A673 (cell line): ENCODE measurements at regions not wholly inside any gene's neighbourhood (a gene's known extent, or its start where the extent isn't known, plus 50 kb on each side); places are given as distances from the start of the nearest gene placed in this dataset.
A peak's percentile ranks its signal among the peaks of the same experiment; 100 is the strongest.

Experiments used
- BruUV-seq: library from RNA; stranded (reverse); fragments of 400-500 nt; replicated peaks from 2 replicates; lab custom pipeline; 2021; lab: Mats Ljungman, UMichigan
- CTCF ChIA-PET: fragments of 300-600 bp; sonication (Branson Sonifier 250); formaldehyde crosslinking; loops from one replicate; lab custom pipeline; 2022; ENCODE audit warnings: antibody characterized with exemption; lab: Charles Lee
- POLR2A ChIA-PET: fragments of 300-600 bp; sonication (Branson Sonifier 250); formaldehyde crosslinking; loops from one replicate; lab custom pipeline; 2022; ENCODE audit warnings: antibody characterized with exemption; ENCODE audit not compliant: low non-redundant PET; lab: Charles Lee
- DNase-seq: peaks from one replicate; pipeline ENCODE4 v3.0.0-alpha.2; 2015; ENCODE audit warnings: low spot score
- H3K27ac ChIP-seq: fragments of 200-600 bp; sonication (generic); 2 replicates; pipeline ENCODE4 v1.5.1; 2016; ENCODE audit warnings: mixed run types, low read depth, mild to moderate bottlenecking, mixed read lengths, antibody characterized with exemption, low read length; ENCODE audit not compliant: poor library complexity, severe bottlenecking
- H3K27me3 ChIP-seq: fragments of 200-600 bp; sonication (generic); replicated peaks from 2 replicates; pipeline ENCODE4 v1.6.1; 2017; ENCODE audit warnings: mixed run types, low read depth, mild to moderate bottlenecking, mixed read lengths, antibody characterized with exemption, low read length; ENCODE audit not compliant: insufficient read depth, poor library complexity
- H3K36me3 ChIP-seq: fragments of 200-600 bp; sonication (generic); 2 replicates; pipeline ENCODE4 v1.6.1; 2016; ENCODE audit warnings: mixed run types, mild to moderate bottlenecking, mixed read lengths, antibody characterized with exemption, low read length; ENCODE audit not compliant: insufficient read depth, poor library complexity, severe bottlenecking
- H3K4me1 ChIP-seq: fragments of 200-600 bp; sonication (generic); 2 replicates; pipeline ENCODE4 v1.6.1; 2017; ENCODE audit warnings: mixed run types, mild to moderate bottlenecking, mixed read lengths, antibody characterized with exemption, low read length; ENCODE audit not compliant: insufficient read depth, poor library complexity, severe bottlenecking
- H3K4me3 ChIP-seq: fragments of 200-600 bp; sonication (generic); 2 replicates; pipeline ENCODE4 v1.5.1; 2016; ENCODE audit warnings: low read depth, mixed run types, mild to moderate bottlenecking, mixed read lengths, low read length; ENCODE audit not compliant: poor library complexity, severe bottlenecking
- H3K9me3 ChIP-seq: fragments of 200-600 bp; sonication (generic); 2 replicates; pipeline ENCODE4 v1.6.1; 2016; ENCODE audit warnings: mixed run types, low read depth, mild to moderate bottlenecking, mixed read lengths, antibody characterized with exemption, low read length; ENCODE audit not compliant: poor library complexity, severe bottlenecking
- EZH2 ChIP-seq: fragments of 200-600 bp; sonication (generic); IDR thresholded peaks from 2 replicates; pipeline ENCODE4 v1.6.1; 2017; ENCODE audit warnings: borderline replicate concordance, low read depth, mild to moderate bottlenecking, mixed read lengths, antibody characterized with exemption, low read length; ENCODE audit not compliant: poor library complexity, severe bottlenecking
- intact Hi-C: fragments of 100-400 bp; cut with micrococcal nuclease; formaldehyde crosslinking; loops from one replicate; pipeline ENCODE4 v1.10.0; 2022; ENCODE audit not compliant: unreplicated experiment
- TF ChIP-seq, protein P1 (sequence below): fragments of 300-800, 200-600 bp; sonication (generic); conservative IDR thresholded peaks from 2 replicates; pipeline ENCODE4 v1.5.1; 2017; ENCODE audit warnings: low read depth, mild to moderate bottlenecking, antibody characterized with exemption, low read length, moderate library complexity, mixed read lengths

- no TSS peak for BruUV-seq
- no peaks in the 10 kb centered on the region for H3K36me3 ChIP-seq
- no peak overlapping the region for H3K4me3 ChIP-seq
- peaks cover 8% of the 10 kb centered on the region for H3K4me1 ChIP-seq
- ChIA-PET CTCF (no interaction called here), POLR2A (no interaction called here)
- intact Hi-C loops, result no loop called here
- no peaks in the 10 kb centered on the region for H3K27me3 ChIP-seq
- no peak for DNase-seq
- no peak overlapping the region for H3K27ac ChIP-seq
- TF ChIP-seq, protein P1, sequence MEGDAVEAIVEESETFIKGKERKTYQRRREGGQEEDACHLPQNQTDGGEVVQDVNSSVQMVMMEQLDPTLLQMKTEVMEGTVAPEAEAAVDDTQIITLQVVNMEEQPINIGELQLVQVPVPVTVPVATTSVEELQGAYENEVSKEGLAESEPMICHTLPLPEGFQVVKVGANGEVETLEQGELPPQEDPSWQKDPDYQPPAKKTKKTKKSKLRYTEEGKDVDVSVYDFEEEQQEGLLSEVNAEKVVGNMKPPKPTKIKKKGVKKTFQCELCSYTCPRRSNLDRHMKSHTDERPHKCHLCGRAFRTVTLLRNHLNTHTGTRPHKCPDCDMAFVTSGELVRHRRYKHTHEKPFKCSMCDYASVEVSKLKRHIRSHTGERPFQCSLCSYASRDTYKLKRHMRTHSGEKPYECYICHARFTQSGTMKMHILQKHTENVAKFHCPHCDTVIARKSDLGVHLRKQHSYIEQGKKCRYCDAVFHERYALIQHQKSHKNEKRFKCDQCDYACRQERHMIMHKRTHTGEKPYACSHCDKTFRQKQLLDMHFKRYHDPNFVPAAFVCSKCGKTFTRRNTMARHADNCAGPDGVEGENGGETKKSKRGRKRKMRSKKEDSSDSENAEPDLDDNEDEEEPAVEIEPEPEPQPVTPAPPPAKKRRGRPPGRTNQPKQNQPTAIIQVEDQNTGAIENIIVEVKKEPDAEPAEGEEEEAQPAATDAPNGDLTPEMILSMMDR, result no peak
- TF ChIP-seq EZH2, result no peak
- no peaks in the 10 kb centered on the region for H3K9me3 ChIP-seq
These were observed 94.4 kb upstream of the NEBL start for GRCh38 chr10:20991526-20991925.

GRCh38 chr10:20990604-20991003 lies 93.5 kb upstream of the NEBL start:
- no peak overlapping the region for H3K27ac ChIP-seq
- H3K4me1 ChIP-seq, result peaks cover 8% of the 10 kb centered on the region
- intact Hi-C loops, result no loop called here
- no peaks in the 10 kb centered on the region for H3K36me3 ChIP-seq
- no peak overlapping the region for H3K4me3 ChIP-seq
- peak; percentile 68 for DNase-seq
- BruUV-seq, result no TSS peak
- CTCF ChIA-PET, result no interaction called here
- POLR2A ChIA-PET, result no interaction called here
- no peaks in the 10 kb centered on the region for H3K27me3 ChIP-seq
- no peak for TF ChIP-seq EZH2
- TF ChIP-seq, protein P1, result no peak
- H3K9me3 ChIP-seq, result no peaks in the 10 kb centered on the region

GRCh38 chr10:20988357-20988983 lies 91.4 kb upstream of the NEBL start:
- H3K27ac ChIP-seq, result no peak overlapping the region
- CTCF ChIA-PET, result no interaction called here
- TF ChIP-seq EZH2, result no peak
- TF ChIP-seq, protein P1, result no peak

More at GRCh38 chr10:20988357-20988983, 91.4 kb upstream of the NEBL start:
- BruUV-seq, result no TSS peak
- no peak for DNase-seq
- H3K27me3 ChIP-seq, result no peaks in the 10 kb centered on the region
- H3K9me3 ChIP-seq, result no peaks in the 10 kb centered on the region
- POLR2A ChIA-PET, result no interaction called here
- peaks cover 8% of the 10 kb centered on the region for H3K4me1 ChIP-seq
- intact Hi-C loops, result no loop called here
- H3K4me3 ChIP-seq, result no peak overlapping the region
- H3K36me3 ChIP-seq, result no peaks in the 10 kb centered on the region
